NCI-H345 treated with DMSO at 0.1 percent for 48 hours (cell line): ENCODE measurements at regions not wholly inside any gene's neighbourhood (a gene's known extent, or its start where the extent isn't known, plus 50 kb on each side); places are given as distances from the start of the nearest gene placed in this dataset.

Source experiments
- DNase-seq: peaks from one replicate; lab custom pipeline; 2025; ENCODE audit not compliant: unreplicated experiment; lab: John Stamatoyannopoulos, UW

DNA sequence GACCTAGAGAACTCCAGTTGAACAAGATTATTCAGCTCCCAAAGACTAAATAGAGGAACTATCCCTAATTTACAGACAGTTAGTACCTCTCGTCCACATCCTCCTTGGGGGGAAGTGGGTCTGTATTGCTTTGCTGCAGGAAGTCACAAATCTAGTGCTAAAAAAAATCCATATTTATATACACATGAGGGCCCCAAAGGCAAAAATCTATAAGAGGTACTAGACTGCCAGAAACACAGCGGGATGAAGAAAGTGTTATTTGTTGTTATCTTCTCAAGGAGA is 190.1 kb downstream of the TTC8 start:
- no peak for DNase-seq

DNA sequence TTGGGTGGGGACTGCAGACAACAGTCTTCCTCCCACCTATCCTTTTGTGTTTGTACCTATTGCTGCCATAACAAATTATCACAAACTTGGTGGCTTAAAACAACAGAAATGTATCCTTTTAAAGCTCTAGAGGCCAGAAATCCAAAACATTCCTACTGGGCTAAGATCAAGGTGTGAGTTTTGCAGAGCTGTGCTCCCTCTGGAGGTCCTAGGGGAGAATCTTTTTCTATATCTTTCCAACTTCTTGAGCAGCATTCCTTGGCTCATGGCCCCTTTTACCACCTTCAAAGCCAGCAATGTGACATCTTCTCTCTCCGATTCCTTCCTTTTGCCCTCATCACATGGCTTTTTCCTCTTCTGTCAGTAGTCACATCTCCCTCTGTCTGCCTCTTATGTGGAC is 190.6 kb downstream of the TTC8 start:
- no peak for DNase-seq

DNA sequence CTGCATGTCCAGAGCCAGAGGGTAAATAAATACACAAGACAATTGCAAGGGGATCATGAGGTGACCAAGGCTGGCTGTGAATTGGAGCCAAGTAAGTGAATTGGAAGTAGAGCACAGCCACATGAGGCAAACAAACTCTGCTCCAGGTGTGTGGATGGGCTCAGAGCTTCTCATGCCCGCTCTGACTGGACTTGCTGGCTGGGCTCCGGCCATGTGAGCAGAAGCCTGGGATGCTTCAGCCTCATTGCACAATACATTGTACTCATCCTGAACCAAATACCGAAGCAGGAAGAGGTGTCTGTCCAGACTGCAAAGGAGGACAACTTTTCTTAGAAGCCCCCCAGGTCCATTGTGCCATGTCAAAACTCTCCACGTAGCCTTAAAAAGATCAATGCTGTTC is 193.0 kb downstream of the TTC8 start:
- DNase-seq, result no peak

DNA sequence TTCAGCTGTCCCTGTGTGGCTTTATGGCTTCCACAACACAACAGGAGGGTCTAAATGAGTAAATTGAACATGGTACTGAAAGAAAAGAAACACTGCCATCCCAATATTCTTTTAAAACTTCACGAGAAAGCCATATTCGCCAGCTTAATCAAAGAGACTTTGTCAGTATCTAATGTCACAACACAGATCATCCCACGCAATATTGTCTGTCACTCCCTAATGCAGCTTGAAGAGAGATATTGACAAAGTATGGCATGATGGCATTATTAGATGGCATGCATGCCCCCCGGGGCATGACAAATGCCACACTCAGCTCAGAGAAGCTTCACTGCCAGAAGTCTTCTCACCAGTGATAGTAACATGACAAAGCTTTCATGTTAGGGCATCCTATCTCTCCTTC is 197.8 kb downstream of the TTC8 start:
- DNase-seq, result no peak

DNA sequence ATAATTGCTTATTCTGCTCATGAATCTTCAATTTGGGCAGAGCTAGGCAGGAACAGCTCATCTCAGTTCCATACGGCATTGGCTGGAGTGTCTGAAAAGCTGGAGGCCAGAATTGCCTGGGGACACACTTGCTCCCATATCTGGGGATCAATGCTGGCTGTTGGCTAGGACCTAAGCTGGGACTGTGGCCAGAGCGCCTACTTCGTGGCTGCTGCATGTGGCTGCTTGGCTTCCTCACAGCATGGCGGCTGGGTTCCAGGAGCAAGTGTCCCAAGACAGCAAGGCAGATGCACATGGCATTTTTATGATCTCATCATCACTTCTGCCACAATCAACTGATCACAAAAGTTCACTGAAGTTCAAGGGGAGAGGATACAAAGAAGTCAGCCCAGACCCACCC is 200.2 kb downstream of the TTC8 start:
- DNase-seq, result no peak

DNA sequence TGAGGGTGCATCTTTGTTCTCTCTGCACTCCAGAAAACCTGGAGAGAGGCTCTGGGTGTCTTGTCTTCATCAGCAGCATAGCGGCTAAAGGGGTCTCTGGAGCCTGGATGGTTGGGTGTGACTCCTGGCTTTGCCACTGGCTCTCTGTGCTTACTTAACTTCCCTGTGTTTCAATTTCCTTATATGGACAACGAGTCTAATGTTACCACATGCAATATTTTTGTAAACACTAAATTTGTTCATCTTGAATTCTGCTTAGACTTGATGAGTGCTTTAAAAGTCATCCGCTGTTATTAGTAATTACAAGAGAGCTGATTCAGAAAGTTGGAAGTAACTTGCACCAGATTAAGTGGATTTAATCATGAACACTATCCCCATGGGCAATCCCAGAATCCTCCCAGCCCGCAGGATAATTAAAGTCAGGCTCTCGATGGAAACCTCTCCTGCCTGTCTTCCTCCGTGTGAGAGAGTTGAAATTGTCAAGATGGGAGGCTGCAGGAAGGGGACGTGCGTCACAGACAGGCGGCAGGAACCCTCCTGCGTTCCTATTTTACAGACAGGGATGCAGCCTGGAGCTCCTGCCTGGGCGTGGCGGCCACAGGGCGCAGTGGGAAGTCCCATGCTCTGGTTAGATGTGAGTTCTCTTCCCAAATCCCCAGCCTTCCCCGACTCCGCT is 201.2 kb downstream of the TTC8 start:
- no peak for DNase-seq

DNA sequence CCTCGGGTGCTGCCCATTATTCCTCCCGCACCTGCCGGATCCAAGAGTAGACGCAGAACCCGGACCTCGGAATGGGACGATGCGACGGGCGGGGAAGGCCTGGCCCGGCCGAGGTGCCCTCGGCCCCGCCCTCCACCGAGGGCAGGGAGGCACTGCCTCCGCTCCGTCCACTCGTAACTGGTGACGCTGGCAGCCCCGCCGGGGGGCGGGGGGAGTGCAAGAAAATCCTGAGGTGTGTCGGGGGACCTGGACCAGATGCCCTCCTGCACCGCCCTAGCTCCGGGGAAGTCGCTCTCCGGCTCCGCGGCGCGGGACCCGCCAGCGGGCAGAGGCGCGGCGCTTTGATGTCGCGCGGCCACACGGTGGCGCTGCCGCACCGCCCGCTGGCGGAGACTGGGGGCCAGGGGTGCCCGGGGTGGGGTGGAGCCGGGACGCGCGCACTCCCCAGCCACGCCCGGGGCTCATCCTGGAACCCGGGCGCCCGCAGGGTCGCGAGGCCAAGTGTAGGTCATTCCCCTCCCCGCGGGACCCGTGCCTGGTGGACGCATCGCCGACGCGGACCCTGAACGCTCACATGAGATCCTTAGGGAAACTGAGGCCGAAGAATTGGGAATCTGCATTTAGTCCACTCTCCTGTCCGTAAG is 202.8 kb downstream of the TTC8 start:
- DNase-seq, result peak; percentile 32

DNA sequence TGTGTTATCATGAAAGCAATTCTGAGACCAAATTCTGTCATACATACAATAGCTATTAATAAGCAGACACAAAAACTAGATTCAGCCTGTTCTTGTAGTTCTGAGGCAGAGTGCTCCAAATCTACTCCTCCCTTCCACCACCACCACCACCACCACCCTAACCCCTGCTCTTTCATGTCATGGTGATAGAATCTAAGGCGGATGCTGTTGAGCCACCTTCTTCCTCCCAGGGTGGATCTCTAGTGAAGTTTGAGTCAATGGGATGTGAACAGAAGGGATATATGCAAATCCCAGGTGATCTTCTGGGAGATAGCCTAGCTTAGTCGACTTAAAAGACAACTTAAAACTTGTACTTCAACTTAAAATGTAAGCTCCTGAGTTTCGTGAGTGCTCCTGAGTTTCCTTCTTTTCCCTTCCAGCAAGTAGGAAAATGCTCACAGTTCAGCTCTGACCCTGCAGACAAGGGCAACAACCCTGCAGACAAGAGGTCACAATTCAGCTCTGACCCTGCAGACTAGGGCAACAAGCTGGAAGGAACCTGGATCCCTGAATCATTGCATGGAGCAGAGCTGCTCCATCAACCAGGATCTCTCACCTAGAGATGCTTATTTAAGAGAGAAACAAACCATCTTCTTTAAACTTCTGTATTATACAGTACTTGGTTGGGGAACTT is 204.1 kb downstream of the TTC8 start:
- DNase-seq, result no peak

DNA sequence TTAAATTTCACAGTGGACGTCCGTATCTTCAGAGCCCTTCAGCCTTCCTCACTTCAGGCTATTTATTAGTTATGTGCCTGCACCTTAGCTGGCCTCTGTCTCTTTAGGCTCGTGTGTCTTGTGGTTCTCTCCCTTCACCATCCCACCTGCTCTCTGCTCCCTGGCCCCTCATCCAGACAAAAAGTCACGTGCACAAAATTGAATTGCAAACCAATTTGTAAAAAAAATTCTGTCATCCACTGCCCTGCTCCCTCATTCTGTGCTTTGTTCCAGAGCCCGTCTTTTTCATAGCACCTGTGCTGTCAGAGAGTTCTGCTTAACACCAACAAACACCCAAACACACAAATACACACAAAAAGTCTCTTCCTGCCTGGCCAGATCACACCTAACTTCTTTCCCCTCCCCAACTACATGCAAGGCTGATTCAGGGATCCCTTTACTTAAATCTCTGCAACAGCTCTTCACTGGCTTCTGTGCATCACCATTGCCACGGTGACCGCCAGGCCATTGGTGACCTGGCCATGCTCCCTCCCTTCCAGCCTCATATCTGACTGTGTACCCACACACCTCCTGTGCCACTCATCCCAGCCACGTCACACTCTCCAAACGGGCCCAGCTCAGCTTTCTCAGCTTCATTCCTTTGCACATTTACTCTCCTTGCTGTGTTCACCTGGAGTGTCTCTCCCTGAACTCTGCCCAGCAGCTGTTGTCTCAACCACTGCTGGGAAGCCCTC is 205.7 kb downstream of the TTC8 start:
- DNase-seq, result no peak

DNA sequence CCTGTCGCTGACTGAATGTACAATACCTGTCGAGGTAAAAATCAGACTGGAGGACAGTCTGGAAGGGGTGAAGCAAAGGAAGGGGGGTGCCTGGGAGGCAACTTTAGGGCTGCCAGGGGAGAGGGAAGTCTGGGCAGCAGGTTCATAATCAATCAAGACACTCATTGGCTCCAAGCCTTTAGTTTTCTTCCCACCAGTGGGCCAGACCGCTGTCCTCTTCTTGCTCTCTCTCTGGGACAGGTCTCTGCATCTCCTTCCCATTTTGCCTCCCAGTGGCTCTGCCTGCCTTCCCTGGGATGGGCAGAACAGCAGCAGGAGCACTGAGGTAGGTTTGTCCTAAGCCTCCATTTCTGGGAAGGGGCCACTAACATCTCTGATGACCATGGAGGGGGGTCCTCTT is 206.5 kb downstream of the TTC8 start:
- no peak for DNase-seq

DNA sequence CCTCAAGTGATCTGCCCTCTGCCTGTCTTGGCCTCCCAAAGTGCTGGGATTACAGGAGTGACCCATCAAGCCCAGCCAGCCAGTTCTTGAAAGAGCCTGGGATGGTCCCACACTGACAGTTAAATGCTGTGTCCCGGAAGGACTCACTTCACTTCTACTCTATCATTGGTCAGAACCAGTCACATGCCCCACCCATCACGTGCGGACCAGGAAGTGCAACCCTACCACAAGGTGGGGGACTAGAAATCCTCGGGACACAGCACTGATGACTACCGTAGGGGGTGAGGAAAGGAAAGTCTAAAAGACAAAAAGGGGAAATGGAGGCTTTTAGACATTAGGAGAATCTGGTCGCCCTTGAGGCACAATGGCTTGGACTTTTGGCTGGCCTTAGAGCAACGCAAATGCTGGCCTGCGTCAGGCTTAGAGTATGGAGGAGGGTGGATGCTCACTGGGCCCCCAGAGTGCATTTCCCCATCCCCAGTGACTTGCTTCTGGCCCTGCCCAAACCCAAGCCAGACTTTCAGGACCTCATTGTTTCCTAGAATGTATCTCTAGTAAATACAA is 207.7 kb downstream of the TTC8 start:
- no peak for DNase-seq

DNA sequence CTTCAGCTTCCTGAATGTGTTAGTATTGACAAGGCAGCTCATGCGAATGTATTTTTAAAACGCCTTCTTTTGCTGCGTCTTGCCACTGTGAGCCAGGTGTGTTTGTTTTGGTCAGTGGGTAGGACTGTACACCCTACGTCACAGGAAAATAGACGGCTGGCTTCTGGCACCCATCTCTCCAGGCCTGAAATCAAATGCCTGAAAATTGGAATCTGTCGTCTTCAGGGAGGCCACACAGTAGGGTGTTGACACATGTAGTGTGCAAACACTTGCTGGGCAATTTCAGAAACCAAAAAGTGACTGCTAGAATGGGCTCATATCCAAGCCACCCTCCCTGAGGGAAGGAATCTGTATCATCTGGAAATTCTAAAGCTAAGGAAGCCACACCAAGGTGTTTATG is 209.3 kb downstream of the TTC8 start:
- no peak for DNase-seq

DNA sequence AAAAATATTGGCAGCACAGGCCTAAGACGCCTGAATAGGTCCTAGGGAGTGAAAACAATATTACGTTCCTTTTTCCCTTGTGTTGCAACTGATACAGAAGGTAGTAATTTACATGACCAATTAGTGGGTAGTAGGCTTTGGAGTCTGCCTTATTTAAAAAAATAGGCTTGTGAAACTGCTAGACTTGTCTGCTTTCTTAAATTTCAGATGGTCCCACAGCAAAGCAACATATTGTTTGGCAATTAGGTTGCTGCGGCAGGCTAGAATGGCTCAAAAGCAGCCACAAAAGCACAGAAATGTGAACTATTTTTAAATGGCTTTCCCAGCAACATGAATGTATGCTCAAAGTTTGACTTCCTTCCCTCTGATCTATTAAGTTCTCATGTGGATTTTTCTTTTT is 211.9 kb downstream of the TTC8 start:
- no peak for DNase-seq

DNA sequence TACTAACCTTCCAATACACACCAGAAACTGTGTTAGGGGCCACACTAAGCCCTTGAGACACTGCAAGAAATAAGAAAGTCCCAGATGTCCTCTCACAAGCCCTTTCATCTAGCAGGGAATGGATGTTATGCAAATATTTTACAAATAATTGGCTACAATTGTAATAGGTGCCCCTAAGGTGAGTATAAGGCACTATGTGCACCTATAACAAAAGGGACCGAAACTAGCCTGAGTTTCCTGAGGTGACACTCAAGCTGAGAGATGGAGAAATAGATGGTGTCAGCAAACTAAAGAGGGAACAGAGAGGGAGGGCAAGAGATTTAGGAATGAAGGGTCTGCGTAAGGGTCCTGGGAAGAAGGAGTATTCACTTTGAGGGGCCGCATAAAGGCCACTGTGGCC is 212.6 kb downstream of the TTC8 start:
- DNase-seq, result no peak

DNA sequence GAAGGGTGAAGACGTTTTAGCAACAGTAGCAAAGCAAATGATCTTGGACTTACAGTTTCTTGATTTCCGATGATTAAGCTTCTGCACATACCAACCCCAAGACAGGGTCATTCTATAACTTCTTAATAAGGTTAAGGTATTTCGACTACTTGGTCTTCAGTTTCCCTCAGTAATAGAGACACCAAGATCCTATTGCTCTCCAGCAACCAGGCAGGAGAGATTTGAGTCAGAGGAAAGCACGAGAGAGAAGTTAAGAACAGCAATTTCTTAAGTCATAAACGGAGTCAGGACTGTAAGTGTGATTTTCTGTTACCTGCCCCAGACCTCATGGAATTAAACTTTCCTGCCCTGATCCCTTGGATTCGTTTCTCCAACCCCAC is 215.6 kb downstream of the TTC8 start:
- DNase-seq, result no peak

DNA sequence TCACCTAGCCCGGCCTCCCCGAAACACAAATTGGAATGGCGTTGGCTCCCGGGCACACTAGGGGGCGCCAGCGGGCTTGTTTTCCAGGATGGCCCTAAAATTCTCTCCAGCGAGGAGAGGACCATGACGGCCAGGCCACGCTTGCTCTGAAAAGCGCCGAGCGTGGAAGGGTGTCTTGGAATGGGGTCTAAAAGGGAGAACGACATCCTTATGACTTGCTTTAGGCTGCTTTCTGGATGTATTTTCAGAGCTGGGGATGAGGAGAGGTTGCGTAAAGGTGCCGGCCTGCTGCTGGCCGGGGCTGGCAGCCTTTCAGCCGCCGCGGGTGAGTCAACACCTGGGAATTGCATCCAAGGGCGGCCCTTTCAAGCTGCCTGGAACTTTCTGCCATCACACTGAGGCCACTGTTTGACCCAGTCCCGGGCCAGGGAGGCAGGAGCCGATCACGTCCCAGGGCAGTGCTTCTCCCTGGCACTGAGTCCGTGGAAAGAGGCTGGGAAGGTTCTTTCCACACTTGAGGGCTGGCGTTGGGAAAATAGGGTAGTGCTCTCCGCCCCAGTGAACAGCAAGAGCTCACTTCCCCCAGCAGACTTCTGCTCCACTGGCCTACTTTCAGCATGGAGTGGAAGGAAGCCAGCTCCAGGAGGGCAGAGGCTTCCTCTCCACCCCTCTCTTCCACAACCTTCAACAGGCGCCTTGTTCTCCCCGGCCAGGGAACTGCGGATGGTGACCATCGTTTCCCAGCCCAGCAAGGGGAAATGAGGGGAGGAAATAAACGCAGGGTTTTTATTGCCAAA is 216.2 kb downstream of the TTC8 start:
- DNase-seq, result peak; percentile 79

DNA sequence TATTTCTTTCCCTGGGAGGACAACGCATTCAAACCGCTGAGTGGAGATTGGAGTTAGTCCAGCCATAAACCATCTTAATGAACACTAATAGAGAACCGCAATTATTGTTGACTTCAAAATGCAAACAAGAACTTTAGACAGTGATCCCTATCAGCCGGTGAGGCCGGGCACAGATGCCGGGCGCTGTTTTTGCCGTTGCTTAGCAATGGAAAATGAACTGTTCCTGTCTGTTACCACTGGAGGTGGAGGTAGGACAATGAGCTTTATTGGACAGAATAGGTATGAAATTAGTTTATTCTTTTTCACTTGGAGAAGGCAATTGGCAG is 216.8 kb downstream of the TTC8 start:
- DNase-seq, result no peak

DNA sequence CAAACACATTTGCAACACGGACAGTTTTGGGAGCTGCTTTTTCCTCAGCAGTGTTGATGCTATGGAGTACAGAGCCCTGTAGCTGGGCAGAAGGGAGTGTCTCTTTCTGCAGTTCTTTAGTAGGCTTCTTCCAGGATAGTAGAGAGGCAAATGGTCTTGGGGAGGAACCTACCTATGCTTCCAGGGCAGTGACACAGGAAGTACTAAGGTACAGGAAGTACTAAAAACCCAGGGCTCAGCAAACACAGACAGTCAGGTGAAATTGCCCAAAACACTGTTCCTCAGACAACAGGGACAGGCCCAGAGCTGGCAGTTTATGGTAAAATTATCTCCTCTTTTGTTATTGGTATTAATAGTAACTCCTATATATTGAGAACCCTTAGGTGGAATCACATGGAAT is 217.6 kb downstream of the TTC8 start:
- no peak for DNase-seq

DNA sequence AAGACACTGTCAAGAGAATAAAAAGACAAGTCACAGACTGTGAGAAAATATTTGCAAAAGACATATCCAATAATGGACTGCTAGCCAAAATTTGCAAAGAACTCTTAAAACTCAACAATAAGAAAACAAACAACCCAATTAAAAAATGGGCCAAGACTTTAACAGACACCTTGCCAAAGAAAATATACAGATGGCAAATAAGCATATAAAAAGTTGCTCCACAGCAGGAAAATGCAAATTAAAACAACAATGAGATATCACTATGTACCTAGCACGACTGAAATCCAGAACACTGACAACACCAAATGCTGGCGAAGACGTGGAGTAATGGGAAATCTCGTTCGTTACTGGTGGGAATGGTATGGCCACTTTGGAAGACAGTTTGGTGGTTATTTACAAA is 228.9 kb downstream of the TTC8 start:
- DNase-seq, result no peak

DNA sequence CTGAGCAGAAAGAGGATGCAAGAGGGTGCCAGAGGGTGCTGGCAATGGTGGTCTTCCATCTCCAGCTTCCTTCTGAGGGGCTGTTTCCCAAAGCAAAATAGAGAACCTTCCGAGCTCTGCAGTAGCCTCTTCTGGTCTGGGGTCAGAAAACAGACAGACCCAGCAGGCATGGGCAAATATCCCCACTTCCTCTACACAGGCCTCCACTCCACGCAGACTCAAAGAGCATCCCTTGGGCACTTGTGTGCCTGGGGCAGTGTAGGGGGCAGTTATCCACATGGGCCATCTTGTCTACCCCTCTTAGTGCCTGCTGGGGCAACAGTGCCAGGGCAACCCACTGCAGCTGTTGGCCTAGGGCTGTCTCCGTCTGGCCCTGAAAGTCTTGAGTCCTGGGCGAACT is 231.9 kb downstream of the TTC8 start:
- no peak for DNase-seq

DNA sequence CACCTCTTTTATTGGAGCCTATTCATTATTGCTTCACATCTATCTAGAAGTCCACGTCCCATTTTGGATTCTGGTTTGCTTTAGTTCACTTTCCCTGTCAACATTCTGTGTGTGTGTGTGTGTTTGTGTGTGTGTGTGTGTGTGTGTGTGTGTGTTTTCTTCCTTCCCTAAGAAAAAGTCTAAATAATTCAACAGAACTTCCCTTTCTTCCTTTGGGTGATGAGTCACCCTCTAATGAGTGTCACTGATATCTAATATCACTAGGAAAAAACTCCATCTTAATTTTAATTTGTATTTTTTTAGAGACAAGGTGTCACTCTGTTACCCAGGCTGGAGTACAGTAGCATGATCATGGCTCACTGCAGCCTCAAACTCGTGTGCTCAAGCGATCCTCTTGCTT is 234.2 kb downstream of the TTC8 start:
- DNase-seq, result no peak
